Breast epithelium (tissue), 3 donors: ENCODE measurements at regions not wholly inside any gene's neighbourhood (a gene's known extent, or its start where the extent isn't known, plus 50 kb on each side); places are given as distances from the start of the nearest gene placed in this dataset.

Source experiments
- CTCF ChIP-seq, 3 donors: fragments of 450-650 bp; IDR thresholded peaks; one replicate each; pipeline ENCODE4 v1.5.1; 2016 to 2017; ENCODE audit warnings: antibody characterized with exemption in 3 of 3, mild to moderate bottlenecking in 3 of 3, moderate library complexity in 3 of 3
- POLR2A ChIP-seq: fragments of 450-650 bp; IDR thresholded peaks from one replicate; pipeline ENCODE4 v1.6.1; 2016; ENCODE audit warnings: antibody characterized with exemption, mild to moderate bottlenecking, moderate library complexity
- POLR2AphosphoS5 ChIP-seq, 3 donors: sonication (generic); formaldehyde crosslinking; IDR thresholded peaks; one replicate each; pipeline ENCODE4 v1.6.1; 2017; ENCODE audit warnings: antibody characterized with exemption in 3 of 3

- no peak for TF ChIP-seq POLR2AphosphoS5 (IDR thresholded peaks at IDR 0.05)
- no peak for TF ChIP-seq CTCF (IDR thresholded peaks at IDR 0.05)
- TF ChIP-seq POLR2A: no peak
Observed at GRCh38 chr7:155361947-155362346, 64.3 kb downstream of the INSIG1 start.
